ENCODE measurements at regions not wholly inside any gene's neighbourhood (a gene's known extent, or its start where the extent isn't known, plus 50 kb on each side); places are given as distances from the start of the nearest gene placed in this dataset.
A peak's percentile ranks its signal among the peaks of the same experiment; 100 is the strongest.

GRCh38 chr3:5426094-5426883, 238.8 kb downstream of the EDEM1 start:
- 42 to 44% (median 42%) methylated on average over 25 of the region's 25 CpGs for WGBS, 3 donors
- Histone ChIP-seq H3K27me3 (no peaks in the 10 kb centered on the region), H3K27ac (no peak overlapping the region), H3K4me3 (no peak overlapping the region), H3K9me3 (no peaks in the 10 kb centered on the region), H3K4me1 (ENCODE audit: insufficient read depth) (no peaks in the 10 kb centered on the region), H3K36me3 (no peaks in the 10 kb centered on the region)
- intact Hi-C loops (cut with DNase I): no loop called here
- no peak for TF ChIP-seq EP300 (IDR thresholded peaks at IDR 0.05)
- TF ChIP-seq POLR2A (IDR thresholded peaks at IDR 0.05): no peak
- TF ChIP-seq, protein P1, sequence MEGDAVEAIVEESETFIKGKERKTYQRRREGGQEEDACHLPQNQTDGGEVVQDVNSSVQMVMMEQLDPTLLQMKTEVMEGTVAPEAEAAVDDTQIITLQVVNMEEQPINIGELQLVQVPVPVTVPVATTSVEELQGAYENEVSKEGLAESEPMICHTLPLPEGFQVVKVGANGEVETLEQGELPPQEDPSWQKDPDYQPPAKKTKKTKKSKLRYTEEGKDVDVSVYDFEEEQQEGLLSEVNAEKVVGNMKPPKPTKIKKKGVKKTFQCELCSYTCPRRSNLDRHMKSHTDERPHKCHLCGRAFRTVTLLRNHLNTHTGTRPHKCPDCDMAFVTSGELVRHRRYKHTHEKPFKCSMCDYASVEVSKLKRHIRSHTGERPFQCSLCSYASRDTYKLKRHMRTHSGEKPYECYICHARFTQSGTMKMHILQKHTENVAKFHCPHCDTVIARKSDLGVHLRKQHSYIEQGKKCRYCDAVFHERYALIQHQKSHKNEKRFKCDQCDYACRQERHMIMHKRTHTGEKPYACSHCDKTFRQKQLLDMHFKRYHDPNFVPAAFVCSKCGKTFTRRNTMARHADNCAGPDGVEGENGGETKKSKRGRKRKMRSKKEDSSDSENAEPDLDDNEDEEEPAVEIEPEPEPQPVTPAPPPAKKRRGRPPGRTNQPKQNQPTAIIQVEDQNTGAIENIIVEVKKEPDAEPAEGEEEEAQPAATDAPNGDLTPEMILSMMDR (IDR thresholded peaks at IDR 0.05): peak in 1 of 3 donors; percentile 37
- DNase-seq: peak; percentile 33 to 86 (median 62)

GRCh38 chr3:5427021-5427420, 239.5 kb downstream of the EDEM1 start:
- intact Hi-C loops (cut with DNase I): no loop called here
- no peak for DNase-seq
- H3K27me3 ChIP-seq: no peaks in the 10 kb centered on the region
- H3K9me3 ChIP-seq: no peaks in the 10 kb centered on the region
- H3K36me3 ChIP-seq: no peaks in the 10 kb centered on the region
- TF ChIP-seq POLR2A (IDR thresholded peaks at IDR 0.05) (no peak), EP300 (IDR thresholded peaks at IDR 0.05) (no peak)
- TF ChIP-seq, protein P1 (IDR thresholded peaks at IDR 0.05): no peak
- WGBS, 3 donors: 90 to 93% (median 91%) methylated on average over 6 of the region's 6 CpGs
- H3K4me3 ChIP-seq: no peak overlapping the region
- H3K4me1 ChIP-seq (ENCODE audit: insufficient read depth): no peaks in the 10 kb centered on the region
- H3K27ac ChIP-seq: no peak overlapping the region

DNA sequence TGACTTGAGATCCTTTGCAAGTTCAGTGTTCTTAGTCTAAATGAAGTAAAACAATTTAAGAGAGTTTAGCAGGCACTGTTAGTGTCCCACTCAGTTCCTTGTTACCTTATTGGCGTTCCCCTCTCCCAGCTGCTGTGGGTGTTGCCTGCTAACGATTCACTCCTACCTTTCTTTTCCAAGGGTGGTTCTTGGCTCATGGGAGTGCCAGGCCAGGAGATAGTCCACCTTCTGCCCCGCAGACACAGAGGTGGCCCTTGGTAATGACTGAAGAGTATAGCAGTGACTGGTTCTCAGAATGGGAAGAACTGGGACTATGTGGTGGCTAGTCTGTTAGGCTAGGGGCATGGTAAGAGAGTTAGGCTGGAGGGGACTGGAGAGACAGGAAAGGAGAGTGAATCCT, 240.4 kb downstream of the EDEM1 start:
- intact Hi-C loops (cut with DNase I): no loop called here
- no peak overlapping the region for H3K4me3 ChIP-seq
- no peaks in the 10 kb centered on the region for H3K4me1 ChIP-seq (ENCODE audit: insufficient read depth)
- WGBS, 3 donors: 74 to 79% (median 77%) methylated on average over 3 of the region's 3 CpGs
- TF ChIP-seq POLR2A (IDR thresholded peaks at IDR 0.05) (no peak), EP300 (IDR thresholded peaks at IDR 0.05) (no peak)
- TF ChIP-seq, protein P1 (IDR thresholded peaks at IDR 0.05): no peak
- H3K27ac ChIP-seq: no peak overlapping the region
- H3K36me3 ChIP-seq: no peaks in the 10 kb centered on the region
- DNase-seq: no peak
- H3K27me3 ChIP-seq: no peaks in the 10 kb centered on the region
- no peaks in the 10 kb centered on the region for H3K9me3 ChIP-seq

GRCh38 chr3:5428607-5429516, 241.4 kb downstream of the EDEM1 start:
- Histone ChIP-seq H3K4me3 (no peak overlapping the region), H3K9me3 (no peaks in the 10 kb centered on the region), H3K27me3 (no peaks in the 10 kb centered on the region), H3K36me3 (no peaks in the 10 kb centered on the region), H3K4me1 (ENCODE audit: insufficient read depth) (no peaks in the 10 kb centered on the region), H3K27ac (no peak overlapping the region)
- intact Hi-C loops (cut with DNase I): no loop called here
- WGBS, 3 donors: 15 to 21% (median 17%) methylated on average over 10 of the region's 10 CpGs
- TF ChIP-seq EP300 (IDR thresholded peaks at IDR 0.05) (no peak), POLR2A (IDR thresholded peaks at IDR 0.05) (no peak)
- TF ChIP-seq, protein P1 (IDR thresholded peaks at IDR 0.05): no peak
- no peak for DNase-seq
